Activated naive CD4-positive, alpha-beta T cell treated with anti-CD3 and anti-CD28 coated beads, Interleukin-2, amount 50 U/mL, for 72 hours (primary cell): ENCODE measurements at regions not wholly inside any gene's neighbourhood (a gene's known extent, or its start where the extent isn't known, plus 50 kb on each side); places are given as distances from the start of the nearest gene placed in this dataset.
"Not testable (repeated sequence)": the region's sequence is repeated elsewhere in the genome, so short reads cannot be mapped to it uniquely, and the experiment has no call there.

Experiments used
- ATAC-seq, 2 donors: fragments of 150-1000 bp; cut with Tn5 transposase; 2 replicates each; pipeline ENCODE4 v1.10.0; 2021; ENCODE audit warnings: mild to moderate bottlenecking in 2 of 2, moderate library complexity in 2 of 2
- DNase-seq, 2 donors: peaks; one replicate each; pipeline ENCODE4 v3.0.0; 2021 to 2022; ENCODE audit warnings: low spot score in 2 of 2
- H3K27ac Mint-ChIP-seq, 2 donors: one replicate each; pipeline ENCODE4 v1.8.0; 2022; ENCODE audit warnings: mild to moderate bottlenecking in 2 of 2, mixed read lengths in 2 of 2
- H3K36me3 Mint-ChIP-seq, 2 donors: one replicate each; pipeline ENCODE4 v1.8.0; 2022; ENCODE audit warnings: mixed read lengths in 2 of 2
- H3K9me3 Mint-ChIP-seq, 2 donors: one replicate each; pipeline ENCODE4 v1.8.0; 2022; ENCODE audit warnings: mixed read lengths in 2 of 2

DNA sequence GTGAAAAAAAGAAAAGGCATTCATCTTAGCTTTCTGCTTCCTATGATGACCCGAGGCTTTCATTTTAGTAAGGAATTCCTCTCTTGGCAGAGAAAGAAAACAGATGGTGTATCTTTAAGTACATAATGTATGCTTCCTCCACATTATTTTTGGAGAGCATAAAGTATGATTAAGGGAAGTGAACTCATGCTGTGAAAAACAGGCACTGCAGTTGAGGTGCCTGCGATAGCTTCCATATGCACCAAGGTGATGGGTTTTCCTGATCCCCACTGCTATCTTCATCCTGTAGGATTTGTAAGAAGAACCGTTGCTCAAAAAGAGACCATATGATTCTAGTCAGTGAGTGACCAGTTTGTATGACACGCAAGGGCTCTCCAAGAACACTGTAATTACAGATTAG, 411.5 kb upstream of the MCTP2 start:
- Mint-ChIP-seq H3K9me3 (peaks cover 7 to 18% of the 10 kb centered on the region in 2 donors), H3K36me3 (peaks cover 0 to 5% of the 10 kb centered on the region in 2 donors), H3K27ac (no peak overlapping the region)
- no peak for ATAC-seq
- DNase-seq = no peak

DNA sequence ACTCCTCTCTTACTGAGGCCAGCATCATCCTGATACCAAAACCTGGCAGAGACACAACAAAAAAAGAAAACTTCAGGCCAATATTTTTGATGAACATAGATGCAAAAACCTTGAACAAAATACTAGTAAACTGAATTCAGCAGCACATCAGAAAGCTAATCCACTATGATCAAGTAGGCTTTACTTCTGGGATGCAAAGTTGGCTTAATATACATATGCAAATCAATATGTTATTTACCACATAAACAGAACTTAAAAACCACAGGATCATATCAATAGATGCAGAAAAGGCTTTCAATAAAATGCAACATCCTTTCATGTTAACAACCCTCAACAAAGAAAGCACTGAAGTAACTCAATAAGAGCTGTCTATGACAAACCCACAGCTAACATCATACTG, 414.5 kb upstream of the MCTP2 start:
- Mint-ChIP-seq H3K27ac (no peak overlapping the region), H3K9me3 (peaks cover 7 to 18% of the 10 kb centered on the region in 2 donors), H3K36me3 (peaks cover 0 to 5% of the 10 kb centered on the region in 2 donors)
- DNase-seq = no peak
- no peak for ATAC-seq

DNA sequence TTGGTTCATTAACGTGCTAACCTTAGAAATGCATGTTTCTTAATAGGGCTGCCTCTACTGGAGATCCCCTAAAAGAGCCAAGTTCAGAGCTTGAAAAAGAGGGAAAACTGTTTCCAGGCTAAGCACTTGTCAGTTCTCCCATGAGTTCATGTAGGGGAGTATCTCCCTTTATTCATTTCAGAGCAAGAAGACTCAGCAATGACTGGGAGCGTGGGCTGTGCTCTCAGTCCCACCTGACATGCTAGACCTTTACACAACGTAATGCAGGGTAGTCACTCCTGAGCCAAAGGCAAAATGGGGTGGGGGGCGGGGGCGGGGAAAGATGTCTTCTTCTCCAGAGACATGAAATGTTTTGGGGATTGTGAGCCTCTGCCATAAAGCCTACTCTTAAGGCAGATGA, 420.1 kb upstream of the MCTP2 start:
- Mint-ChIP-seq H3K36me3 (no peaks in the 10 kb centered on the region), H3K27ac (no peak overlapping the region), H3K9me3 (peaks cover 4 to 8% of the 10 kb centered on the region in 2 donors)
- no peak for ATAC-seq
- DNase-seq = no peak

DNA sequence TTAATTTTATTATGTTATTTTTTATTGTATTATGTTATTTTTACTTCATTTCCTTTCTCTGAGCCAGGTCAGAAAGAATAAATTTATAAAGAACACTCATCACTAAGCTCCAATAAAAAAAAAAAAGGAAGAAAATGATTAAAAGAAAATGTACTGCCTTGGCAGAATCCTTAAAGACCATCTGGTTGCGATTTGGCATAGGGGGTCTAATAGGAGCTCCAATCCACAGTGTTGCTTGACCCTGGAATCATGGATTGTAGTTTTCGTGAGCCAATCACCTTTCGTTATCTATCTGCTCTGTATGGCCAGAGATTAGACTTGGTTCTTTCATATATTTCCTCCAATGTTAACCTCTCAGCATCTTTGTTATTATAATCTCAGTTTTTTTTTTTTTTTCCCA, 421.8 kb upstream of the MCTP2 start:
- H3K9me3 Mint-ChIP-seq = peaks cover 0 to 4% of the 10 kb centered on the region in 2 donors
- no peak for ATAC-seq
- no peak overlapping the region for H3K27ac Mint-ChIP-seq
- H3K36me3 Mint-ChIP-seq = no peaks in the 10 kb centered on the region
- no peak for DNase-seq

DNA sequence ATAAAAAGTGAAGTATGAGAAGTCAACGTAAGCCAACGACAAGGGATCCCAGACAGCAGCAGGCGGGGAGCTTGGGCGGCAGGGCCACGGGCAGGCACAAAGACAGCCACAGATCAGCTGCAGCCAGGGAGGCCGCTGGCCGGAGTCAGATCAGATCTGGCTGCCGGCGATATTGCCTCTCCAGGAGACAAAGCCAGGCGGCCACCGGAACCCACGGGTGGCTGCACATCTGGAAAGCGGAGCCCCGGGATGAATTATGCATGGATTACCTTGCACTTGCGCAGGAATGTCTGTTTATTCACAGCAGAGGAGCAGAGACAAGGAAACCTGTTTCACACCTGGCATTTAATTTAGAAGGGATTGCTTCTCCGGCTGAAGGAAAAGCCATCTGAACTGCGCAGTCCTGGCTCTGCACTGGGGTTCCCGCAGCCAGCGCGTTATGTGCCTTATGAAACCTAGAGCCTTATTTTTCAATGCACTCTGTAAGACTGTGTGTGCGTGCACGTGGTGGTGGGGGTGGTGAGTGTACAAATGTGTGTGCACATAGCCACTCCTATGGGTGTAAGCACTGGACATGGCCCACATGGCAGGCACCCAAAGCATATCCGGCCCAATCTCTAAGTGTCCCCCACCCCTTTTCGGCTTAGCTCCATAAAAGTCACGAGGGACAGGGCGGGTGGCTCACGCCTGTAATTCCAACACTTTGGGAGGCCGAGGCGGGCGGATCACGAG, 427.8 kb upstream of the MCTP2 start:
- ATAC-seq = no peak
- DNase-seq = no peak
- H3K9me3 Mint-ChIP-seq = peaks cover 0 to 4% of the 10 kb centered on the region in 2 donors
- H3K27ac Mint-ChIP-seq = no peak overlapping the region
- H3K36me3 Mint-ChIP-seq = no peaks in the 10 kb centered on the region

DNA sequence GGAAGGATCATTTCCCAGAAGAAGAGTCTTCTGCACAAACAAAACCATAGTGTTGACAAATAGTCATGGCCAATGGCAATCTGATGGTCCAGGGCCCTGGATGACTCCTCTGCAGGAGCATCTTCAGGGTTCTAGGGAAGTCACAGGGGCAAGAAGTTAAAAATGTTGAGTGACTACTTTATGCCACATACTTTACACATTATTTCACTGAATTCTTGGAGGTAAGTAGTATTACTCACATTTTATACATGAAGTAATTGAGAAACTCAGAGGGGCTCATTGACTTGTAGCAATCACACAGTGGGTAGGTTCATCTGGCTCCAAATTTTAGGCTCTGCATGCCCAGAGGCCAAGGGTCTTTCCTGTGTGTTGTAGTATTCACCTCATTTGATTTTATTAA, 430.2 kb upstream of the MCTP2 start:
- ATAC-seq (no peak), DNase-seq (no peak)
- H3K36me3 Mint-ChIP-seq = no peaks in the 10 kb centered on the region
- no peak overlapping the region for H3K27ac Mint-ChIP-seq
- H3K9me3 Mint-ChIP-seq = no peaks in the 10 kb centered on the region

DNA sequence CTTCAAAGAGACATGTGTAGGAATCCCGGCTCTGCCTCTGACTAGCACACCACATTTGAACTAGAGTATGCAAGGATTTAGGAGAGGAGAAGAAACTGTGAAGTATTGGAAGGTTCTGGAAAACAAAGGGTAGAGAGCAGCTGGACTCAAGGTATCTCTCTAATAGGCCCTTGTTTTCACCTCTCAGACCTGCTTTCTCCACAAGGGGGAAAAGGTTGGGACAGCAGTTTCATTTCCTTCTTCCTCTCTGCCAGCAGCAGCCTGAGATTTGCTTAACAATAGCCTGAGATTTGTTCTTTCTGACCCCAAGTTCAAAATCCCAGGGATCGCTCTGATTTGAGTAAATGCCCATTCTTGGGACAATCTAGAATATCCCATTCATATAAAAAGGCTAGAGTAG, 430.6 kb upstream of the MCTP2 start:
- ATAC-seq = no peak
- H3K9me3 Mint-ChIP-seq = no peaks in the 10 kb centered on the region
- DNase-seq = no peak
- H3K27ac Mint-ChIP-seq = no peak overlapping the region
- no peaks in the 10 kb centered on the region for H3K36me3 Mint-ChIP-seq

DNA sequence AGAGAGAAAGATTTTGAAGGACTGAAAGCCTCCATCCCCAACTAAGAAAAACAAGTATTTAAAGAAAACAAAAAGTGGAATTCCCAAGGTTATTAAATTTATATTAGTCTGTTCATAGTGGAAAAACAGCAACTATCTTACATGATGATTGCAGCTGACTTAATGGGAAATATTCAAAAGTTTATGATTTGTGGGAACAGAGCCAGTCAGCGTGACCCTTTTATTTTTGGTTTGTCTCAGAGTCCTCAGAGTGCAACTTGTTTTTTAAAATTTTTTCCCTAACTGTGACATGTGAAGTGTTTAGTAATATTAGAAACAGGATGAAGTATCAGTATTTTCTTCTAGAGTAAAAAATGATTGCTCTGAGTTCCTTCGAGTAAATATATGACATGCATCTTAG, 441.9 kb upstream of the MCTP2 start:
- Mint-ChIP-seq H3K27ac (no peak overlapping the region), H3K36me3 (peaks cover 0 to 6% of the 10 kb centered on the region in 2 donors), H3K9me3 (no peaks in the 10 kb centered on the region)
- no peak for ATAC-seq
- no peak for DNase-seq

DNA sequence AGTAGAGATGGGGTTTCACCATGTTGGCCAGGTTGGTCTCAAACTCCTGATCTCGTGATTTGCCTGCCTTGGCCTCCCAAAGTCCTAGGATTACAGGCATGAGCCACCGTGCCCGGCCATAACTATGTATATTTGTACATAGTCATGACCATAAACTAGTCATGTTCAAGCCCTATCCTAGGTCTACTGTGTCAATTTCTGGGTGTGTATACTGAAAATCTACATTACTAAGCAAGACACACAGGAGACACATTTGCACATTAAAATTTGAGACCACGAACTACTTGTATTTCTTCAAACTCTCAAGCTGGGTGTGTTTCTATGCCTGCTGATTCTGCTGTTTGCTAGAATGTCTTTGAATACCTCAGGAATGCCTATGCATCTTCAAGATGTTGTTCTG, 451.3 kb upstream of the MCTP2 start:
- Mint-ChIP-seq H3K9me3 (no peaks in the 10 kb centered on the region), H3K36me3 (no peaks in the 10 kb centered on the region), H3K27ac (no peak overlapping the region)
- ATAC-seq = no peak
- DNase-seq = no peak

DNA sequence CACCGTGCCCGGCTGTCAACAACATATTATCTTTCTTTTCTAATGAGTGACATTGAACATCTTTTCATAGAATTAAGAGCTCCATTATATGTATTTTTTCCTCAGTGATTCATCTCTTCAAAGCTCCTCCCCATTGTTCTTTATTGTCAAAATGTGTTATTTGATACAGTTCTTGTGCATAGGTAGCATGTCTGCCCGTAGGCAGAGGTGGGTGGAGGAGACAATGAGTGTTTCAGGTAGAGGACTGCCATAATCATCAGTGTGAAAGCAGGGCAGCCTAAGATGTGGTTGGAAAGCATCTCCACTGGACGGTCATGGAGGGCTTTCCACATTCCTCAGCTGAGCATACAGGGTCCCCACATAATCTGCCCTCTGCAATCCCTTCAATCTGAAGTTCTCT, 452.0 kb upstream of the MCTP2 start:
- ATAC-seq (no peak), DNase-seq (no peak)
- Mint-ChIP-seq H3K27ac (no peak overlapping the region), H3K36me3 (no peaks in the 10 kb centered on the region), H3K9me3 (no peaks in the 10 kb centered on the region)

DNA sequence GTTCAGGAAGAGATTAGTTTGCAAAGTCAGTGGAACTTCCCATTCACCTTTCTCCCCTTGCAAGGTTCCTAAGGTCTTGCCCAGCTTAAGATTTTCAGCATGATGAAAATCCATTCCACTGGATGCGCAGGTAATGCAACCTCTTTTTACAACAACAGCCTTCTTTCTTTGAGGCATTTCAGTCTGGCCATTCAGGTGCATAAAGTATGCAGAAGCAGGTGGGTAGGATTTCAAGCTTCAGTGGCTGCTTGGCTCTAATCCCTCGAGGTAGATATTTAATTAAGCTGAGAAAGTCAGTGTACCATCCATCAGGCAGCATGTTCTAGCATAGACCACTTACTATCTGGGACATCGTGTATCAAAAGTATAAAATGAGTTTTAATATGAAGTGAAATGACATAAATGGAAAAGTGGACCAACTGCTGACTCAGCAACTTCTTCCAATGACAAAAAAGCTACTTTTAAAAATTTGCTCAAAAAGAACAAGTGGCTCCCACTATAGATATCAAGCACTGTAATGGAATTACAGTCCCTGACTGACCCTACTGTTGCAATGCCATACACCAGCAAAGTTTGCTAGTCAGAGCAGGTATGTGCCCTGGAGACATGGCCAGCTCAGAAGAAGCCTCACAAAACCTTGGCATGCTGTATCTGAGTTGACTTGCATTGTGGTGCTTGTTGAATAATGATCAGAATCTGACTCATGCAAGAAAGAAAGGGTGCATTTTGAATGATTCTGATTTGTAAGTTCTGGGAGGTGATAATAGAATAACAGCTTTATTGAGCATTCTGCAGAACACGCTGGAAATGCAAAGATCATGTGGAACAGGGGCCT, 459.9 kb upstream of the MCTP2 start:
- ATAC-seq (no peak), DNase-seq (no peak)
- Mint-ChIP-seq H3K9me3 (peaks cover 3 to 6% of the 10 kb centered on the region in 2 donors), H3K36me3 (no peaks in the 10 kb centered on the region), H3K27ac (no peak overlapping the region)

DNA sequence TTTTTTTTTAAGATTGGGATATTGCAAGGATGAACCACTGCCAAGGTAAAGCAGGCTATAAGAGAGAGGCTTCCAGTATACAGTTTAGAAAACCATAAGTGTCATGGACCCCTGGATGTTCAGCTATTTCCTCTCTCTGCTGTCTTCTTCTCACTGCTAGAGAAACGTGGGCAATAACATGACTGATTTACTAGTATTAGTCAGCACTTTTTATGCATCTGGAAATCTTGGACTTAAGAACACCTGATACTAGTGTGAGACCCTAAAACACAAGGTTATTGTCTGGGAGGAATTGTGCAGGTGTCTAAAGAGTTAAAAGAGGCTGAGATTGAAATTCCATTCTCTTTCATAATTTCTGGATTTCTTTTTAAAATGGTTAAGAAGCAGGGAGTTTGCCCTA, 460.6 kb upstream of the MCTP2 start:
- no peaks in the 10 kb centered on the region for H3K36me3 Mint-ChIP-seq

DNA sequence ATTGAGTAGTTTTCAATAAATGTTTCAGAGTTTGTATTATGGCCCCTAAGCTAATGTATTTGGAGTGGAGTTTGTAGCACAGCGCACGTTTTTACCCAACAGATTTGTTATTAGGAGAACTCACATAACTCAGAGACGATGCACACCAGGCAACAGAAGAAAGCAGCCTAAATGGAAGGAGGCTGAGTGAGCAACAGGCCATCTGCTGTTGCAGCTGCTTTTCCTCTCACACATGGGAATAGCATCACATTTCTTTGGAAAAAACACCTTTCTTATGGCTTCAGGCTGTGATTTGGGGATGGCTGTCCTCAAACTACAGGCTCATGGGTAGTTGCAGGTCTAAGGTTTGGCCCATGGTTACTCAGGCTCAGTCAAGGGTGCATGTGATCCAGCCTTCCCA, 469.3 kb upstream of the MCTP2 start:
- H3K27ac Mint-ChIP-seq = no peak overlapping the region
- H3K9me3 Mint-ChIP-seq = peaks cover 0 to 3% of the 10 kb centered on the region in 2 donors
- ATAC-seq (no peak), DNase-seq (no peak)
- no peaks in the 10 kb centered on the region for H3K36me3 Mint-ChIP-seq

More for the DNA sequence above, 460.6 kb upstream of the MCTP2 start:
- H3K9me3 Mint-ChIP-seq = peaks cover 3 to 6% of the 10 kb centered on the region in 2 donors
- DNase-seq (no peak), ATAC-seq (no peak)
- no peak overlapping the region for H3K27ac Mint-ChIP-seq

DNA sequence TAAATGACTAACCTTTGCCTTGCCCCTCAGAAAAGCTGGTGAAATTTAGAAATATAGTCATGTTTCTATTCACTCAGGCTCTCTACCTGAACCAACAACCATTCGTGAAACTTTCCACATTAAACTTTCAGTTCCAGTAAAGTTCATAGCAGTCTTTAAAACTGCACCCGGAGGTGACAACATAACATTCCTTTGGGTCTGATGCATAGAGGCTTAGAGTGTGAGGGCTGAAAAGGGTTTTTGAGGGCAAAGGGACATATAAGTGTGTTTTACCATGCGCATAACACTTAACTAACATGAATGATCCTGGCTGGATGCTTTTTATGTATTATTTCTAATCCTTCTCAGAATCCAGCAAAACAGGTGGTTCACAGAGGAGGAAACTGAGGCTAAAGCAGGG, 471.7 kb upstream of the MCTP2 start:
- H3K36me3 Mint-ChIP-seq = no peaks in the 10 kb centered on the region
- no peak overlapping the region for H3K27ac Mint-ChIP-seq
- H3K9me3 Mint-ChIP-seq = no peaks in the 10 kb centered on the region
- DNase-seq (no peak), ATAC-seq (no peak)

DNA sequence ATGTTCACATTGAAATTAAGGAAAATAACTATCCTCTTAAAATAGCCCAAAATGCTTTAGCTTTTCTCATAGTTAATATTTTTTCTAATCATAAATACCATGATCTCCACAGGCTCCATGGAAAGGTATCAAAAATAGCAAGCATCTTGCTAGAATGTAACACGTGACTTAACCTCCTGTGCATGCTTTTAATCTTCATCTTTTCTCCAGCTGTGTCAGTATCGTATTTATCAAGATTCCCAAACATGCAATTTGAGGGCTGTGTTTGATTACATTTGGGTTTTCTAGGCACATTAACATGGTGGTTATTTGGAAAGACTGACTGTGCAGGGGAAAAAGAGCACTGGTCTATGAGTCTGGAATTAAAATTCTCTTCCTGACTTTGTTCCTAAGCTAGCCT, 472.5 kb upstream of the MCTP2 start:
- no peak overlapping the region for H3K27ac Mint-ChIP-seq
- H3K9me3 Mint-ChIP-seq = no peaks in the 10 kb centered on the region
- no peak for ATAC-seq
- no peak for DNase-seq
- no peaks in the 10 kb centered on the region for H3K36me3 Mint-ChIP-seq

DNA sequence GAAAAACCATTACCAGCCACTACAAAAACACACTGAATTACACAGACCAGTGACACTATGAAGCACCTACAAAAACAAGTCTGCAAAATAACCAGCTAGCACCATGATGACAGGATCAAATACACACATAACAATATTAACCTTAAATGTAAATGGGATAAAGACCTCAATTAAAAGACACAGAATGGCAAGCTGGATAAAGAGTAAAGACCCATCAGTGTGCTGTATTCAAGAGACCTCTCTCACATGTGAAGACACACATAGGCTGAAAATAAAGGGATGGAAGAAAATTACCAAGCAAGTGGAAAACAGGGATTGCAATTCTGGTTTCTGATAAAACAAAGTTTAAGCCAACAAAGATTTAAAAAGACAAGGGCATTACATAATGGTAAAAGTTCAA, 482.7 kb upstream of the MCTP2 start:
- ATAC-seq = no peak
- DNase-seq = no peak
- no peak overlapping the region for H3K27ac Mint-ChIP-seq

DNA sequence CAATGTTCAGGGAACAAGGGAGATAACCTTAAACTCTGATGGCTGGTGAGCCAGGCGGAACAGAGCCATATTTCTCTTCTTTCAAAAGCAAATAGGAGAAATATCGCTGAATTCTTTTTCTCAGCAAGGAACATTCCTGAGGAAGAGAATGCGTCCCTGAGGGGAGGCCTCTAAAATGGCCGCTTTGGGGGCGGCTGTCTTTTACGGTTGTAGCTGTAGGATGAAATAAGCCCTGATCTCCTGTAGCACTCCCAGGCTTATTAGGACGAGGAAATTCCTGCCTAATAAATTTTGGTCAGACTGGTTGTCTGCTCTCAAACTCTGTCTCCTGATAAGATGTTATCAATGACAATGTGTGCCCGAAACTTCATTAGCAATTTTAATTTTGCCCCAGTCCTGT, 496.4 kb upstream of the MCTP2 start:
- peaks cover 24% of the 10 kb centered on the region in 2 donors for H3K9me3 Mint-ChIP-seq
- H3K27ac Mint-ChIP-seq, ATAC-seq: not testable (repeated sequence)

More for the DNA sequence above, 482.7 kb upstream of the MCTP2 start:
- Mint-ChIP-seq H3K36me3 (peaks cover 0 to 12% of the 10 kb centered on the region in 2 donors), H3K9me3 (peaks cover 13 to 28% of the 10 kb centered on the region in 2 donors)

DNA sequence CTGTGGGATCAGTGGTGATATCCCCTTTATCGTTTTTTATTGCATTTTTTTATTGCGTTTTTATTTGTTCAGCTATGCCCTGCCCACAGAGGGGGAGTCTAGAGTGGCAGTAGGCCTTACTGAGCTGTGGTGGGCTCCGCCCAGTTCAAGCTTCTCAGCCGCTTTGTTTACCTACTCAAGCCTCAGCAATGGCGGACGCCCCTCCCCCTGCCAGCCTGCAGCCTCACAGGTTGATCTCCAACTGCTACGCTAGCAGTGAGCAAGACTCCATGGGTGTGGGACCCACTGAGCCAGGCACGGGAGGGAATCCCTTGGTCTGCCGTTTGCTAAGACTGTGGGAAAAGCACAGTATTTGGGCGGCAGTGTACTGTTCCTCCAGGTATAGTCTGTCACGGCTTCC, 500.6 kb upstream of the MCTP2 start:
- DNase-seq (no peak), ATAC-seq (no peak)
- Mint-ChIP-seq H3K36me3 (no peaks in the 10 kb centered on the region), H3K9me3 (peaks cover 28 to 32% of the 10 kb centered on the region in 2 donors), H3K27ac (no peak overlapping the region)

More for the DNA sequence above, 496.4 kb upstream of the MCTP2 start:
- DNase-seq, H3K36me3 Mint-ChIP-seq: not testable (repeated sequence)
